HG03196 (cell line): ENCODE measurements at regions not wholly inside any gene's neighbourhood (a gene's known extent, or its start where the extent isn't known, plus 50 kb on each side); places are given as distances from the start of the nearest gene placed in this dataset.
"Not testable (repeated sequence)": the region's sequence is repeated elsewhere in the genome, so short reads cannot be mapped to it uniquely, and the experiment has no call there.

Experiments
- ATAC-seq: cut with Tn5 transposase; IDR thresholded peaks from one replicate; pipeline ENCODE4 v1.9.1; 2021; ENCODE audit not compliant: unreplicated experiment

GRCh38 chr5:123708074-123708806, 196.3 kb downstream of the CSNK1G3 start:
- no peak for ATAC-seq

- ATAC-seq: no peak
Observed at GRCh38 chr5:123706531-123706930, 194.6 kb downstream of the CSNK1G3 start.

GRCh38 chr5:123705741-123706140, 193.8 kb downstream of the CSNK1G3 start:
- no peak for ATAC-seq

GRCh38 chr5:123701511-123702200, 189.7 kb downstream of the CSNK1G3 start:
- no peak for ATAC-seq

GRCh38 chr5:123700624-123701287, 188.8 kb downstream of the CSNK1G3 start:
- no peak for ATAC-seq

GRCh38 chr5:123699571-123699970, 187.6 kb downstream of the CSNK1G3 start:
- ATAC-seq: no peak

- not testable (repeated sequence) for ATAC-seq
Observed at GRCh38 chr5:123698937-123699336, 187.0 kb downstream of the CSNK1G3 start.

GRCh38 chr5:123696921-123697341, 185.0 kb downstream of the CSNK1G3 start:
- no peak for ATAC-seq

GRCh38 chr5:123690821-123691220, 178.8 kb downstream of the CSNK1G3 start:
- no peak for ATAC-seq

GRCh38 chr5:123681061-123681460, 169.1 kb downstream of the CSNK1G3 start:
- ATAC-seq: no peak

GRCh38 chr5:123673107-123673506, 161.1 kb downstream of the CSNK1G3 start:
- no peak for ATAC-seq

GRCh38 chr5:123671711-123672456, 159.9 kb downstream of the CSNK1G3 start:
- ATAC-seq: no peak

GRCh38 chr5:123671042-123671441, 159.1 kb downstream of the CSNK1G3 start:
- no peak for ATAC-seq
